ENCODE measurements at regions not wholly inside any gene's neighbourhood (a gene's known extent, or its start where the extent isn't known, plus 50 kb on each side); places are given as distances from the start of the nearest gene placed in this dataset.

DNA sequence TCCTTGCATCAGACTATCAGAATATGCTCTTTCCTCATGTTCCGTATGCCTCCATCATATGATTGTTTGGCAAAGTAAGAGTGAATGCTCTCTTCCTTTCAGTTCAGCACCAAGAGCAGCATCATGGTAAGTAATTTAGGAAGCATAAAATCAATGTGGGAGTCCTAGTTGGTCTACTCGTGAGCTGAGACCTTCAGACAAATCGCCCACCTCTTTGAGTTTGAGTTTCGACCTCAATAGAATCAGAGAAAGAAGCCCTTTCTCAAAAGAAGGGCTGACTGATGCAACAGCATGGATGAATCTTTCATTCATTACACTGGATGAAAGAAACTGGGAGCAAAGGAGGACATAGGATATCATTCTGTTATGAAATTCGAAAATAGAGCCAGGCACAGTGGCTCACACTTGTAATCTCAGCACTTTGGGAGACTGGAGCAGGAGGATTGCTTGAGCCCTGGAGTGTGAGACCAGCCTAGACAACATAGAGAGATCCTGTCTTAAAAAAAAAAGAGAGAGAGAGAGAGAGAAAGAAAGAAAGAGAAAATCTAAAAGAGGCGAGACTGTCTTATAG is 112.5 kb downstream of the ZC3H11B start:
- 84 to 88% (median 86%) methylated on average over 6 of the region's 6 CpGs for WGBS, 4 donors
- DNase-seq: no peak
- Histone ChIP-seq H3K27me3 (no peaks in the 10 kb centered on the region), H3K9me3 (replicated peaks in 1 of 3) (no peaks in the 10 kb centered on the region), H3K27ac (no peak overlapping the region), H3K36me3 (replicated peaks in 1 of 2) (no peaks in the 10 kb centered on the region), H3K4me1 (replicated peaks in 1 of 2) (no peaks in the 10 kb centered on the region), H3K4me3 (no peak overlapping the region)
- TF ChIP-seq CTCF (IDR thresholded peaks at IDR 0.05) (no peak), POLR2A (IDR thresholded peaks at IDR 0.05) (no peak)
- intact Hi-C loops (cut with DNase I): no loop called here

- H3K4me3 ChIP-seq: no peak overlapping the region
- H3K4me1 ChIP-seq (replicated peaks in 1 of 2): no peaks in the 10 kb centered on the region
- intact Hi-C loops (cut with DNase I): no loop called here
- no peaks in the 10 kb centered on the region for H3K27me3 ChIP-seq
- TF ChIP-seq CTCF (IDR thresholded peaks at IDR 0.05) (no peak), POLR2A (IDR thresholded peaks at IDR 0.05) (no peak)
- DNase-seq: peak in 5 of 7 donors; percentile 11 to 33 (median 27)
- H3K9me3 ChIP-seq (replicated peaks in 1 of 3): no peaks in the 10 kb centered on the region
- H3K27ac ChIP-seq: no peak overlapping the region
- H3K36me3 ChIP-seq (replicated peaks in 1 of 2): no peaks in the 10 kb centered on the region
- WGBS, 4 donors: 75 to 95% (median 88%) methylated on average over 1 of the region's 1 CpG
Observed at GRCh38 chr1:219498666-219499065, 114.2 kb downstream of the ZC3H11B start.

DNA sequence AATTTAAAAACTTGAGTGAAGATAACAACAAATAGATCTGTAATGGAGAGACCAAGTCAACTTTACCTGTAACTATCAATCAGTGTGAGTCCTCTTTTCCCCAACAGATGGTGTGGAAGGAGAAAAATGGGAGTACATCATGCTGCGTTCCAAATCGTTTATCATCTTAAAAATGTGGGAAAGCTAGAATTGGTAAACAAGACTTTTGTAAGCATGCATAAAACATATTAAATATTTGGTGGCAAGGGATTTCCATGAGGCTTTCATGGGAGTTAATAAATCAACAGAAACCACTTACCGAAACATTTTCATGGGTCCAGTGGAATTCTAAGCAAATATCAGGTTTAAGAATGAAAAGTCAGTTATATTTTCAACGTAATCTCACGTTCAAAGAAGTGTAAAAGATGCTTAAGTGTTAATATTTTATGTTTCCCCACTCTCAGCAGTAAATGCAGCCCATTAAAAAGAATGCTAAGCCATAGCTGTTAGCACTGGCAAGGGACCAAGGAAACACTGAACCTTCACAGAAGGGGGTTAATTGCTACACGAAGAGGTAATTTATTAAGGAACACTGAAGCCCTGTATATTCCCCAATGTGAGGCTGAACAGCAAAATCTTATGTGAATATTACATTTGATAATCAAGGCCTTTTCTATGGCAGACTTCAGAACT is 117.0 kb downstream of the ZC3H11B start:
- H3K4me1 ChIP-seq (replicated peaks in 1 of 2): no peaks in the 10 kb centered on the region
- no peaks in the 10 kb centered on the region for H3K36me3 ChIP-seq (replicated peaks in 1 of 2)
- no peaks in the 10 kb centered on the region for H3K9me3 ChIP-seq (replicated peaks in 1 of 3)
- H3K27me3 ChIP-seq: no peaks in the 10 kb centered on the region
- no peak for DNase-seq
- intact Hi-C loops (cut with DNase I): no loop called here
- H3K4me3 ChIP-seq: no peak overlapping the region
- 71 to 85% (median 76%) methylated on average over 6 of the region's 6 CpGs for WGBS, 4 donors
- H3K27ac ChIP-seq: no peak overlapping the region
- TF ChIP-seq POLR2A (IDR thresholded peaks at IDR 0.05): no peak
- no peak for TF ChIP-seq CTCF (IDR thresholded peaks at IDR 0.05)

- intact Hi-C loops (cut with DNase I): no loop called here
- Histone ChIP-seq H3K27ac (no peak overlapping the region), H3K36me3 (replicated peaks in 1 of 2) (no peaks in the 10 kb centered on the region), H3K9me3 (replicated peaks in 1 of 3) (no peaks in the 10 kb centered on the region), H3K4me1 (replicated peaks in 1 of 2) (no peaks in the 10 kb centered on the region), H3K27me3 (no peaks in the 10 kb centered on the region), H3K4me3 (no peak overlapping the region)
- no peak for DNase-seq
- WGBS, 4 donors: 81 to 88% (median 84%) methylated on average over 3 of the region's 3 CpGs
- TF ChIP-seq POLR2A (IDR thresholded peaks at IDR 0.05): no peak
- no peak for TF ChIP-seq CTCF (IDR thresholded peaks at IDR 0.05)
Observed at GRCh38 chr1:219492717-219493116, 120.2 kb downstream of the ZC3H11B start.

Measured in adrenal gland (tissue), 9 donors.